IMR-90 (cell line): ENCODE measurements at regions not wholly inside any gene's neighbourhood (a gene's known extent, or its start where the extent isn't known, plus 50 kb on each side); places are given as distances from the start of the nearest gene placed in this dataset.

ENCODE experiments used
- BHLHE40 ChIP-seq: fragments of 150-350 bp; IDR thresholded peaks from 2 replicates; pipeline ENCODE4 v1.6.1; 2016; ENCODE audit warnings: mild to moderate bottlenecking, low read depth, low read length
- CEBPB ChIP-seq: IDR thresholded peaks from 2 replicates; pipeline ENCODE4 v1.6.1; 2012; ENCODE audit warnings: low read depth, low read length, improper control_type of control experiment
- CTCF ChIP-seq: conservative IDR thresholded peaks from 2 replicates; pipeline ENCODE4 v1.5.1; 2012; ENCODE audit warnings: mild to moderate bottlenecking, low read depth, low read length, improper control_type of control experiment
- FOS ChIP-seq: fragments of 150-350 bp; IDR thresholded peaks from 2 replicates; pipeline ENCODE4 v1.6.1; 2016; ENCODE audit warnings: low read depth, low read length
- MAZ ChIP-seq: IDR thresholded peaks from 2 replicates; pipeline ENCODE4 v1.6.1; 2012; ENCODE audit warnings: low read depth, mild to moderate bottlenecking, low read length, improper control_type of control experiment, moderate library complexity, borderline replicate concordance
- POLR2A ChIP-seq: IDR thresholded peaks from 2 replicates; pipeline ENCODE4 v1.6.1; 2012; ENCODE audit warnings: mild to moderate bottlenecking, low read depth, low read length
- RAD21 ChIP-seq: IDR thresholded peaks from 2 replicates; pipeline ENCODE4 v1.6.1; 2012; ENCODE audit warnings: low read length, improper control_type of control experiment
- USF2 ChIP-seq: fragments of 150-350 bp; IDR thresholded peaks from 2 replicates; pipeline ENCODE4 v1.6.1; 2017; ENCODE audit warnings: mild to moderate bottlenecking, antibody characterized with exemption, low read length, low read depth

- TF ChIP-seq CTCF (no peak), RAD21 (no peak), POLR2A (no peak), FOS (no peak), MAZ (no peak), USF2 (no peak), BHLHE40 (no peak), CEBPB (no peak)
Observed at GRCh38 chr17:14019186-14019956, 49.9 kb upstream of the COX10 start.
